ENCODE measurements at regions not wholly inside any gene's neighbourhood (a gene's known extent, or its start where the extent isn't known, plus 50 kb on each side); places are given as distances from the start of the nearest gene placed in this dataset.

DNA sequence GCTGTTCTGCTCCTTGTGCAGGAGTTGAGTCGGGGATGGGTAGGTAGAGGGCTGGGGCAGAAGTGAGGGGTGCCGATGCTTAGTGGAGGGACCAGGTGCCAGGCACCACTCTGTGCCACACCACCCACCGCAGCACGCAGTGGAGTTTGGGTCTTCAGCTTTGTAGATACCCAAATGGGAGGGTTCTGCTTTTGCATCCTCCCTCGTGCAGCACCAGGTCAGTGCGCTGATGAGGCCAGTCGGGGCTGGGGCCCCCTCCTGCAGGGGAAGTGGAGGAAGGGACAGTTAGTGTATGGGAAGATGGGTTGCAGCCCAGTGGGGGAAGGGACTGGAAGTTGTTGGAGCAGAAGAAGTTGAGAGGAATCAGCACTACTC, 244.0 kb downstream of the RHOU start:
- no peak overlapping the region for H3K4me3 ChIP-seq (replicated peaks in 1 of 3; ENCODE audit: low read depth in 2 of 3, low read length in 3 of 3)
- no peaks in the 10 kb centered on the region for H3K9me3 ChIP-seq (replicated peaks in 1 of 2; ENCODE audit: control insufficient read depth in 1 of 2, insufficient read depth in 1 of 2, low read length in 2 of 2)
- intact Hi-C loops (cut with micrococcal nuclease), result no loop called here
- no peak overlapping the region for H3K9ac ChIP-seq (ENCODE audit: insufficient read depth, low read length, poor library complexity, severe bottlenecking)
- H3K4me2 ChIP-seq (replicated peaks; ENCODE audit: extremely low read depth, low read length, poor library complexity, severe bottlenecking), result no peak overlapping the region
- H3K27me3 ChIP-seq (ENCODE audit: control insufficient read depth in 2 of 2, insufficient read depth in 2 of 2, low read length in 2 of 2), result no peaks in the 10 kb centered on the region
- DNase-seq, result peak in 1 of 3 donors; percentile 31
- peaks cover 0 to 5% (median 4%) of the 10 kb centered on the region in 3 donors for H3K27me3 Mint-ChIP-seq (ENCODE audit: low read depth in 3 of 3)
- no peaks in the 10 kb centered on the region for H3K36me3 Mint-ChIP-seq
- H3K27ac Mint-ChIP-seq, result peak overlapping the region in 2 of 7 donors; percentile 9 to 60
- peak overlapping the region in 1 of 2 donors; percentile 52 for H3K4me3 Mint-ChIP-seq
- H2AFZ ChIP-seq (ENCODE audit: insufficient read depth, low read depth, low read length, poor library complexity, severe bottlenecking), result no peak overlapping the region
- peaks cover 39% of the 10 kb centered on the region for H3K4me1 Mint-ChIP-seq
- H3K27ac ChIP-seq (ENCODE audit: low read depth in 1 of 2, low read length in 2 of 2), result no peak overlapping the region
- 52% methylated on average over 3 of the region's 7 CpGs for WGBS (ENCODE audit: insufficient coverage)
- H3K79me2 ChIP-seq (ENCODE audit: insufficient read depth, low read length), result no peaks in the 10 kb centered on the region
- no peaks in the 10 kb centered on the region for H4K20me1 ChIP-seq (ENCODE audit: insufficient read depth, low read length)
- H3K4me1 ChIP-seq (ENCODE audit: control insufficient read depth in 1 of 2, insufficient read depth in 2 of 2, low read length in 2 of 2), result peaks cover 26 to 35% of the 10 kb centered on the region in 2 donors
- H3K36me3 ChIP-seq (replicated peaks in 1 of 2; ENCODE audit: control insufficient read depth in 1 of 2, insufficient read depth in 2 of 2, low read length in 2 of 2), result no peaks in the 10 kb centered on the region
- no peaks in the 10 kb centered on the region for H3K9me3 Mint-ChIP-seq
- no peak for TF ChIP-seq CTCF (IDR thresholded peaks at IDR 0.05)

- Histone ChIP-seq H3K4me3 (replicated peaks in 1 of 3; ENCODE audit: low read depth in 2 of 3, low read length in 3 of 3) (no peak overlapping the region), H3K4me1 (ENCODE audit: control insufficient read depth in 1 of 2, insufficient read depth in 2 of 2, low read length in 2 of 2) (peaks cover 29 to 39% of the 10 kb centered on the region in 2 donors), H3K79me2 (ENCODE audit: insufficient read depth, low read length) (no peaks in the 10 kb centered on the region), H4K20me1 (ENCODE audit: insufficient read depth, low read length) (no peaks in the 10 kb centered on the region), H3K4me2 (replicated peaks; ENCODE audit: extremely low read depth, low read length, poor library complexity, severe bottlenecking) (no peak overlapping the region), H3K9ac (ENCODE audit: insufficient read depth, low read length, poor library complexity, severe bottlenecking) (no peak overlapping the region), H3K36me3 (replicated peaks in 1 of 2; ENCODE audit: control insufficient read depth in 1 of 2, insufficient read depth in 2 of 2, low read length in 2 of 2) (no peaks in the 10 kb centered on the region), H3K27ac (ENCODE audit: low read depth in 1 of 2, low read length in 2 of 2) (no peak overlapping the region), H2AFZ (ENCODE audit: insufficient read depth, low read depth, low read length, poor library complexity, severe bottlenecking) (no peak overlapping the region), H3K27me3 (ENCODE audit: control insufficient read depth in 2 of 2, insufficient read depth in 2 of 2, low read length in 2 of 2) (no peaks in the 10 kb centered on the region), H3K9me3 (replicated peaks in 1 of 2; ENCODE audit: control insufficient read depth in 1 of 2, insufficient read depth in 1 of 2, low read length in 2 of 2) (no peaks in the 10 kb centered on the region)
- peak overlapping the region in 1 of 7 donors; percentile 9 for H3K27ac Mint-ChIP-seq
- TF ChIP-seq CTCF (IDR thresholded peaks at IDR 0.05), result no peak
- intact Hi-C loops (cut with micrococcal nuclease), result no loop called here
- H3K27me3 Mint-ChIP-seq (ENCODE audit: low read depth in 3 of 3), result peaks cover 0 to 5% (median 4%) of the 10 kb centered on the region in 3 donors
- no peak for DNase-seq
- WGBS (ENCODE audit: insufficient coverage), result 100% methylated on average over 6 of the region's 6 CpGs
- no peaks in the 10 kb centered on the region for H3K9me3 Mint-ChIP-seq
- no peak overlapping the region for H3K4me3 Mint-ChIP-seq
- H3K4me1 Mint-ChIP-seq, result peaks cover 43% of the 10 kb centered on the region
- H3K36me3 Mint-ChIP-seq, result no peaks in the 10 kb centered on the region
These were observed 244.5 kb downstream of the RHOU start for GRCh38 chr1:228979774-228980173.

All from CD14-positive monocyte (primary cell).